ENCODE measurements at regions not wholly inside any gene's neighbourhood (a gene's known extent, or its start where the extent isn't known, plus 50 kb on each side); places are given as distances from the start of the nearest gene placed in this dataset.

- no peak for DNase-seq (ENCODE audit: low read depth)
- TF ChIP-seq, protein P1, sequence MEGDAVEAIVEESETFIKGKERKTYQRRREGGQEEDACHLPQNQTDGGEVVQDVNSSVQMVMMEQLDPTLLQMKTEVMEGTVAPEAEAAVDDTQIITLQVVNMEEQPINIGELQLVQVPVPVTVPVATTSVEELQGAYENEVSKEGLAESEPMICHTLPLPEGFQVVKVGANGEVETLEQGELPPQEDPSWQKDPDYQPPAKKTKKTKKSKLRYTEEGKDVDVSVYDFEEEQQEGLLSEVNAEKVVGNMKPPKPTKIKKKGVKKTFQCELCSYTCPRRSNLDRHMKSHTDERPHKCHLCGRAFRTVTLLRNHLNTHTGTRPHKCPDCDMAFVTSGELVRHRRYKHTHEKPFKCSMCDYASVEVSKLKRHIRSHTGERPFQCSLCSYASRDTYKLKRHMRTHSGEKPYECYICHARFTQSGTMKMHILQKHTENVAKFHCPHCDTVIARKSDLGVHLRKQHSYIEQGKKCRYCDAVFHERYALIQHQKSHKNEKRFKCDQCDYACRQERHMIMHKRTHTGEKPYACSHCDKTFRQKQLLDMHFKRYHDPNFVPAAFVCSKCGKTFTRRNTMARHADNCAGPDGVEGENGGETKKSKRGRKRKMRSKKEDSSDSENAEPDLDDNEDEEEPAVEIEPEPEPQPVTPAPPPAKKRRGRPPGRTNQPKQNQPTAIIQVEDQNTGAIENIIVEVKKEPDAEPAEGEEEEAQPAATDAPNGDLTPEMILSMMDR (IDR thresholded peaks at IDR 0.05; ENCODE audit: control insufficient read depth, insufficient read depth, low read depth, low read length, missing control alignments): no peak
- no peak overlapping the region for H3K4me3 ChIP-seq (ENCODE audit: control insufficient read depth, low read depth, low read length)
Observed at GRCh38 chr2:83756219-83756618, 702.9 kb downstream of the SUCLG1 start.

DNA sequence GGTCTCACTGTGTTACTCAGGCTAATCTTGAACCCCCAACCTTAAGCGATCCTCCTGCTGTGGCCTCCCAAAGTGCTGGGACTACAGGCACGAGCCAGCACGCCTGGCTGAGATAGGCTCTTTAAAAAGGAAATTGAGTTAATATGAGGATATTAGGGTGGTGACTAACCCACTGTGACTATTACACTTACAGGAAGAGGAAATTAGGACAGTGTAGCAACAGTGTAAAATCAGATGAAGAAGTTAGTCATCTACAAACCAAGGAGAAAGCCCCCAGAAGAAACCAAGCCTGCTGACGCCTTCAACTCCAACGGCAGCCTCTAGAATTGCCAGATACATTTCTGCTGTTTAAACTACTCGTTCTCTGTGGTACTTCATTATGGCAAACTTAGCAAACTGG, 711.9 kb downstream of the SUCLG1 start:
- TF ChIP-seq, protein P1 (IDR thresholded peaks at IDR 0.05; ENCODE audit: control insufficient read depth, insufficient read depth, low read depth, low read length, missing control alignments): no peak
- no peak for DNase-seq (ENCODE audit: low read depth)
- no peak overlapping the region for H3K4me3 ChIP-seq (ENCODE audit: control insufficient read depth, low read depth, low read length)

GRCh38 chr2:83744855-83745254, 714.2 kb downstream of the SUCLG1 start:
- TF ChIP-seq, protein P1 (IDR thresholded peaks at IDR 0.05; ENCODE audit: control insufficient read depth, insufficient read depth, low read depth, low read length, missing control alignments): no peak
- H3K4me3 ChIP-seq (ENCODE audit: control insufficient read depth, low read depth, low read length): no peak overlapping the region
- no peak for DNase-seq (ENCODE audit: low read depth)

DNA sequence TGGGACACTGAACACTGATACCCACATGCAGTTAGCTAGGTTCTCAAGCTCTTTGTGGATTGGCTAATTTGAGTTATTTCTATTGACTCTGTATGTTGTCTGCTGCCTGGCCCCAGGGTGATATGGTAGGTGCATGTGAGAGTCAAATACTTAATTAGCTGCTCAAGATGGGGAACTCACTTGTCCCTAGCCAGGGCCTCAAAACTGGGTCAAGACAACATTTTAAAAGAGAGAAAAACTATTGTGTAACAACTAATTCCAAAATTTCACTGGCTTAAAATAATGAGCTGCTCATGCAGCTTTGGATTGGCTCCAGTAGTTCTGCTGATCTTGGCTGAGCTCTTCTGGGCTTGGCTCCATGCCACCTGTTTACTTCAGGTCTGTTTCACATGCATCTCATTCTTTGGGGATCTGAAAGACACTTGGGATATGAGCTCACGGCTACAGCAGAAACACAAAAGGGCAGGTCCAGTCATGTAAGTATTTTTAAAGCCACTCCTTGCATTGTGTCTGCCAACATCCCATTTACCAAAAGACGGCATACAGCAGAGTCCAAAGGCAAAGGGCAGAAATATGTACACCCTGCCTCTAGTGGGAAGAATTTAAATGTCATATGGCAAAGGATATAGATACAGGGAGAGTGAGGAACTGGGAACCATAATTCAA, 716.8 kb downstream of the SUCLG1 start:
- TF ChIP-seq, protein P1 (IDR thresholded peaks at IDR 0.05; ENCODE audit: control insufficient read depth, insufficient read depth, low read depth, low read length, missing control alignments): no peak
- H3K4me3 ChIP-seq (ENCODE audit: control insufficient read depth, low read depth, low read length): no peak overlapping the region
- no peak for DNase-seq (ENCODE audit: low read depth)

DNA sequence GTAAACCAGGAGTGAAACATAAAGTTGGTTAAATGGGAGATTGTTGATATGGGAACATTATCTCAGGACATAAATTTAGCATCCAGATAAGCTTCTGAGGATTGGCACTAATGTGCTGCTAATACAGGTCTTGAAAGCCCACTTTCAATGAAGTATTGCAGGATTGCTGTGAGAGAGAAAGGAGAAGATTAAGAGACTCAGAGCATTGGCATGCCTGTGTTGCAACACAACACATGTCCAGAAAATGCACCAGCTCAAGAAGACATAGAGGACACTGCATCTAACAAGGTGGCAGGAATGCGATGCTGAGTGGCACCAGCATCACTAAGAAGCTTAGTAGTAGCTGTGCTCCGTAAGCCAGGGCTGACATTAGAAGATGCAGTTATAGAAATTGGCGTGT, 728.9 kb downstream of the SUCLG1 start:
- TF ChIP-seq, protein P1 (IDR thresholded peaks at IDR 0.05; ENCODE audit: control insufficient read depth, insufficient read depth, low read depth, low read length, missing control alignments): no peak
- H3K4me3 ChIP-seq (ENCODE audit: control insufficient read depth, low read depth, low read length): no peak overlapping the region
- DNase-seq (ENCODE audit: low read depth): no peak

GRCh38 chr2:83725735-83726134, 733.3 kb downstream of the SUCLG1 start:
- DNase-seq (ENCODE audit: low read depth): no peak
- no peak overlapping the region for H3K4me3 ChIP-seq (ENCODE audit: control insufficient read depth, low read depth, low read length)
- TF ChIP-seq, protein P1 (IDR thresholded peaks at IDR 0.05; ENCODE audit: control insufficient read depth, insufficient read depth, low read depth, low read length, missing control alignments): no peak
